AG09319 (cell line): ENCODE measurements at regions not wholly inside any gene's neighbourhood (a gene's known extent, or its start where the extent isn't known, plus 50 kb on each side); places are given as distances from the start of the nearest gene placed in this dataset.

Experiments used
- DNase-seq: peaks from one replicate; pipeline ENCODE4 v3.0.0-alpha.2; 2010; ENCODE audit warnings: low read depth; ENCODE audit errors: extremely low read depth
- TF ChIP-seq, protein P1 (sequence below): IDR thresholded peaks from 2 replicates; pipeline ENCODE4 v1.5.1; 2011; ENCODE audit warnings: low read depth, mild to moderate bottlenecking, inconsistent platforms, low read length, moderate library complexity

GRCh38 chr16:87231911-87232310 is 85.3 kb downstream of the C16orf95 start:
- DNase-seq = no peak
- TF ChIP-seq, protein P1, sequence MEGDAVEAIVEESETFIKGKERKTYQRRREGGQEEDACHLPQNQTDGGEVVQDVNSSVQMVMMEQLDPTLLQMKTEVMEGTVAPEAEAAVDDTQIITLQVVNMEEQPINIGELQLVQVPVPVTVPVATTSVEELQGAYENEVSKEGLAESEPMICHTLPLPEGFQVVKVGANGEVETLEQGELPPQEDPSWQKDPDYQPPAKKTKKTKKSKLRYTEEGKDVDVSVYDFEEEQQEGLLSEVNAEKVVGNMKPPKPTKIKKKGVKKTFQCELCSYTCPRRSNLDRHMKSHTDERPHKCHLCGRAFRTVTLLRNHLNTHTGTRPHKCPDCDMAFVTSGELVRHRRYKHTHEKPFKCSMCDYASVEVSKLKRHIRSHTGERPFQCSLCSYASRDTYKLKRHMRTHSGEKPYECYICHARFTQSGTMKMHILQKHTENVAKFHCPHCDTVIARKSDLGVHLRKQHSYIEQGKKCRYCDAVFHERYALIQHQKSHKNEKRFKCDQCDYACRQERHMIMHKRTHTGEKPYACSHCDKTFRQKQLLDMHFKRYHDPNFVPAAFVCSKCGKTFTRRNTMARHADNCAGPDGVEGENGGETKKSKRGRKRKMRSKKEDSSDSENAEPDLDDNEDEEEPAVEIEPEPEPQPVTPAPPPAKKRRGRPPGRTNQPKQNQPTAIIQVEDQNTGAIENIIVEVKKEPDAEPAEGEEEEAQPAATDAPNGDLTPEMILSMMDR = no peak

DNA sequence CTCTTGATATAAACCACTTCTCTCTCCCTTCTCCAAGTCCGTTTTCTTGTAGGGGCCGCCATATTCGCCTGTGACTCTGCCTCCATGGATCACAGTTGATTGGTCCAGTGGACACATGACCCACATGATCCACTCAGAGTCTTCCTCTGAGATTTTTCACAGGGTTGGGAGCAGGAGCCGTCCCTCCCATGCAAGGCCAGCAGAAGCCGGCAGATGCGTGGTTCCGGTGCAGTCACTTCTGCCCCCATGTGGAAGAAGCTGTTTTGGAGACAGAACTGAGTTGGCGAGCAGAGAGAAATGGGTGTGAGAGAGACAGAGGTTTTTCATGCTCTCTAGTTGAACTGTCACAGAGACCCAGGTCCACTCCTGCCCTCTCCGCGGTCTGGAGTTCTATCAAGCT is 83.3 kb downstream of the C16orf95 start:
- DNase-seq = no peak
- TF ChIP-seq, protein P1 = peak; percentile 35

DNA sequence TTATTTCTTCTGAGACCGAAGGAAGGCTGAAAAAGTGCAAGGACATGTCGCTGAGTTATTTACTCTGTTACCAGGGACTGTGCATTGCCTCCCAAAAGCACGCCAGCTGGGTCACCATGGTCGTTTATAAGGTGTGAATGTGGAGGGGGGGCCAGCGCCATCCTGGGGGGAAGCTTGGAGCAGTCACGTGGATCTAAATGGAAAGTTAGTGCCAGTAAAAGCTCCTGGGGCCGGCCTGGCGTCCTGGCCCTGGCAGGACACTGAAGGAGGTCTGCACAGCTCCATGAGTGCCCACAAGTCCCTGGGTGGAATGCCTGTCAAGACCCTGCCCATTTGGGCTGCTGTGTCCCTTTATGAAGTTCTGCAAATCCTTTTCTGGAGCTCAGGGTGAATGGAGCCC is 82.6 kb downstream of the C16orf95 start:
- TF ChIP-seq, protein P1 = no peak
- no peak for DNase-seq

DNA sequence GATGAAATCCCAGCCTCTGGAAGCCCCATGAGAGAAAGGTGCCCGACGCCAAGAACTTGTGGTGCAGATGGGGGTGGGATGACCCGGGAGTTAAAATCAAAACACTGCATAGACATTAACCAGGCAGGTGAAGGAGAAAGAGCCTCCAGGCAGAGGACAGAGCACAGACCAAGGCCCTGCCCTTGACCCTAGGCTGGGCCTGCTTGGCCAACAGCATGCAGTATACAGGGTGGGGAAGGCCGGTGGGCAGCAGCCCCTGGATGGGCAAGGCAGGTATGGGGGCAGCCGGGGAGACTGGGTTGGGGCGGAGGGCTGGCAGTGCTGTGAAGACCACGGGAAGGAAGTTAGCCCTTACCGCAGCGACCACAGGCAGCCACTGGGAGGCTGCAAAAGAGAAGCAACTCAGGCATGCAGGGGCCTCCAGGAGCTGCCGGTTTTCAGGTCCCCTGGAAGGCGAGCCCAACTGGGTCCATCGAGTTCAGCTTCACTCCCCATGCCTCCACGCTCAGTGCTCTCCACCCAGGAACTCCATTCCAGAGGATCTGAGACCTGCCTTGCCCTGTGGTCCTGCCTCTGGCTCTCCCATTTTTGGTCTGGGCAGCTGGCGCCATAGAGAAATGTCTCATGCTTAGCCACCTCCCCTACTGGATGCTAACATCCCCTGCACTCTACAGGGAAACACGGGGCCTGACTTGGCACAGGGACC is 81.2 kb downstream of the C16orf95 start:
- TF ChIP-seq, protein P1 = no peak
- DNase-seq = no peak

DNA sequence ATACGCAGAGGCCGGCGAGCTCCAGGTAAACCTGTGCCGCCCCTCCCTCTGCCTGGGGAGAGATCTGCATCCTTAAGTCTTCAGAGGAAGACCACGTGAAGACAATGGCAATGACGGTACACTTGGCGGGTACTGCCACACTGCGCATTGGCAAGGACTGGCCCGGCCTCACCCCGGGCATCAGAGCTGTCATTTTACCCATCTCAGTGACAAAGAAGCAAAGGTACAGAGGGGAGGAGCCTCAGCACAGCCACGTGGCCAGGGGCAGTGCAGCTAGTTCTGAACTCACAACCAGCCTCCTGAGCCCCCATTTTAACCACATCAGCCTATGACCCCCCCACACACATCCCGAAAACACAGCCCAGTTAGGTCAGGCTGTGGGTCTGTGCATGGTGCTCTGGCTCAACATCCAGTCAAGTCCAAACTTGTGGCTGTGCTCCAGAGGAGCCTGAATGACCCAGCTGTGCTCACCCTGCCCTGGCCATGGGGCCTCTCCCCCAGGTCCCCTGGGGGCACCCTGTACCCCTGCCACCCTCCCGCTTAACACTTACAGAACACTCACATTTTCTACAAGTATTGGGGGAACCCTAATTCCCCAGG is 80.6 kb downstream of the C16orf95 start:
- TF ChIP-seq, protein P1 = no peak
- DNase-seq = no peak

GRCh38 chr16:87238361-87238715 is 78.9 kb downstream of the C16orf95 start:
- no peak for DNase-seq
- TF ChIP-seq, protein P1 = no peak

DNA sequence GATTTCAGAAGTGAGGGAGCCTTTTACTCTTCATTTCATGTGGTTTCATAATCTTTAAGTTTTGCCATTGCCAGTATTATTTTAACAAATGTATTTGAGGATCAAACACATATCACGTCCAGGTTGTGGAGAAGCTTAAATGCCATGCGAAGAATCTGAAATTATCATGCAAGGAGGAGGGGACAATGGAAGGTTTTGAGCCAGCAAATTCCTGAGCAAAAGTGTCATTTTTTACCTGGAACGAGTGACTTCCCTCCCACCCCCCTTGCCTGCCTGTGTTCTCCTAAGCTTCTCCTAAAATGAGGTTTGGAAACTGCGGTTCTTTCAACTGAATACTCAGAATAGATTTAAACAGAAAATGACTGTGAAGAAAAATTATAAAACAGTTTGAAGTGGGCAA is 77.6 kb downstream of the C16orf95 start:
- TF ChIP-seq, protein P1 = no peak
- no peak for DNase-seq
